ENCODE measurements at regions not wholly inside any gene's neighbourhood (a gene's known extent, or its start where the extent isn't known, plus 50 kb on each side); places are given as distances from the start of the nearest gene placed in this dataset.

GRCh38 chr7:42449431-42449830 is 212.4 kb upstream of the GLI3 start:
- DNase-seq (ENCODE audit: low read depth in 2 of 2) = no peak

- no peak for DNase-seq (ENCODE audit: low read depth in 2 of 2)
These were observed 211.9 kb upstream of the GLI3 start for GRCh38 chr7:42448901-42449300.

- DNase-seq (ENCODE audit: low read depth in 2 of 2) = no peak
These were observed 208.7 kb upstream of the GLI3 start for GRCh38 chr7:42445691-42446090.

- no peak for DNase-seq (ENCODE audit: low read depth in 2 of 2)
These were observed 203.9 kb upstream of the GLI3 start for GRCh38 chr7:42440951-42441350.

- DNase-seq (ENCODE audit: low read depth in 2 of 2) = no peak
These were observed 195.6 kb upstream of the GLI3 start for GRCh38 chr7:42432644-42433043.

GRCh38 chr7:42431873-42432272 is 194.9 kb upstream of the GLI3 start:
- no peak for DNase-seq (ENCODE audit: low read depth in 2 of 2)

GRCh38 chr7:42429339-42429738 is 192.3 kb upstream of the GLI3 start:
- DNase-seq (ENCODE audit: low read depth in 2 of 2) = no peak

GRCh38 chr7:42426163-42426562 is 189.2 kb upstream of the GLI3 start:
- no peak for DNase-seq (ENCODE audit: low read depth in 2 of 2)

- DNase-seq (ENCODE audit: low read depth in 2 of 2) = no peak
These were observed 178.0 kb upstream of the GLI3 start for GRCh38 chr7:42414941-42415505.

- no peak for DNase-seq (ENCODE audit: low read depth in 2 of 2)
These were observed 177.0 kb upstream of the GLI3 start for GRCh38 chr7:42414028-42414427.

GRCh38 chr7:42409296-42409695 is 172.3 kb upstream of the GLI3 start:
- DNase-seq (ENCODE audit: low read depth in 2 of 2) = no peak

GRCh38 chr7:42407833-42408232 is 170.8 kb upstream of the GLI3 start:
- no peak for DNase-seq (ENCODE audit: low read depth in 2 of 2)

- DNase-seq (ENCODE audit: low read depth in 2 of 2) = no peak
These were observed 170.2 kb upstream of the GLI3 start for GRCh38 chr7:42407021-42407710.

GRCh38 chr7:42406358-42406757 is 169.3 kb upstream of the GLI3 start:
- DNase-seq (ENCODE audit: low read depth in 2 of 2) = no peak

GRCh38 chr7:42405782-42406181 is 168.8 kb upstream of the GLI3 start:
- DNase-seq (ENCODE audit: low read depth in 2 of 2) = no peak

GRCh38 chr7:42403831-42404230 is 166.8 kb upstream of the GLI3 start:
- no peak for DNase-seq (ENCODE audit: low read depth in 2 of 2)

GRCh38 chr7:42400961-42401360 is 164.0 kb upstream of the GLI3 start:
- DNase-seq (ENCODE audit: low read depth in 2 of 2) = no peak

- DNase-seq (ENCODE audit: low read depth in 2 of 2) = no peak
These were observed 163.3 kb upstream of the GLI3 start for GRCh38 chr7:42400211-42400772.

- no peak for DNase-seq (ENCODE audit: low read depth in 2 of 2)
These were observed 158.6 kb upstream of the GLI3 start for GRCh38 chr7:42395607-42396006.

GRCh38 chr7:42392826-42393225 is 155.8 kb upstream of the GLI3 start:
- DNase-seq (ENCODE audit: low read depth in 2 of 2) = no peak

GRCh38 chr7:42389697-42390096 is 152.7 kb upstream of the GLI3 start:
- DNase-seq (ENCODE audit: low read depth in 2 of 2) = no peak

GRCh38 chr7:42385912-42386311 is 148.9 kb upstream of the GLI3 start:
- DNase-seq (ENCODE audit: low read depth in 2 of 2) = no peak

- DNase-seq (ENCODE audit: low read depth in 2 of 2) = no peak
These were observed 144.2 kb upstream of the GLI3 start for GRCh38 chr7:42381161-42381560.

GRCh38 chr7:42380401-42380800 is 143.4 kb upstream of the GLI3 start:
- DNase-seq (ENCODE audit: low read depth in 2 of 2) = no peak

Data from stimulated activated CD8-positive, alpha-beta memory T cell treated with anti-CD3 and anti-CD28 coated beads, Interleukin-2, amount 100 ng/mL, for 48 hours (primary cell).